ENCODE measurements at regions not wholly inside any gene's neighbourhood (a gene's known extent, or its start where the extent isn't known, plus 50 kb on each side); places are given as distances from the start of the nearest gene placed in this dataset.

- no peak for DNase-seq (ENCODE audit: low read depth in 2 of 3, low spot score in 2 of 3)
Measured at GRCh38 chr3:70393881-70394612, 81.6 kb upstream of the MDFIC2 start.

DNA sequence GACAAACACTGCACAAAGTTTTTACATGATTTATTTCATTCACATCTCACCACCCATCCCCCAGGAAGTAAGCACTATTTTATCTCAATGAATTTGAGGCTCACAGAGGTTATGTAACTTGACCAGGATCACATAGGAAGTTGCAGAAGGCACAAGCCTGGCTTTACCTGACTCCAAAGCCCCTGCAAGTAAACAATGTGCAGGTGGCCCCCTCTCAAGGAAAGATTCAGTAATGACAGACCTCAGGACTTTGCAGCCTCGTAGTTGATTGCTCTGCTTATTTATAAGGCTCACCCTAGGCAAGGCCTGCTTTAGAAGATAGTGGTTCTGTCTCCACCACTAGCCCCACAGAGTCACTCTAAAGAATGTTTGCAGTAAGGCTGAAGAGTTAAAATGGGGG is 79.8 kb upstream of the MDFIC2 start:
- DNase-seq (ENCODE audit: low read depth in 2 of 3, low spot score in 2 of 3), result no peak

DNA sequence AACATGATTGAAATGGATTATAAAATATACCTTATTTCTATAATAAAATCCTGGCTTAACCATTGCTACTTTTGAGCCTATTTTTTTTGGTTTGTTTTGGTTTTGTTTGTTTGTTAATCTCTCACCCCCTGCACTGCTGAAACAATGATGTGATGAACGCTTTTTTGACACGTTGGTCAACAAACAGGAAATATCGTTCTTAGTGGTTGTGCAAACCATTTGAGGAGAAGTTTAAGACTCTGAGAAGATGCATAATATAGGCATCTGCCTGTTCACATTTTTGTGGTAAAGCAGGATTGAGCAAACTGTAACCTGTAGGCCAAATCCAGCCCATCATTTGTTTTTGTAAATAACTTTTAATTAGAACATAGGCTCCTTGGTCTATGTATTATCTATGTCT is 75.5 kb upstream of the MDFIC2 start:
- DNase-seq (ENCODE audit: low read depth in 2 of 3, low spot score in 2 of 3), result no peak

GRCh38 chr3:70386846-70387245 is 74.4 kb upstream of the MDFIC2 start:
- DNase-seq (ENCODE audit: low read depth in 2 of 3, low spot score in 2 of 3), result no peak

- no peak for DNase-seq (ENCODE audit: low read depth in 2 of 3, low spot score in 2 of 3)
Measured at GRCh38 chr3:70386043-70386442, 73.6 kb upstream of the MDFIC2 start.

DNA sequence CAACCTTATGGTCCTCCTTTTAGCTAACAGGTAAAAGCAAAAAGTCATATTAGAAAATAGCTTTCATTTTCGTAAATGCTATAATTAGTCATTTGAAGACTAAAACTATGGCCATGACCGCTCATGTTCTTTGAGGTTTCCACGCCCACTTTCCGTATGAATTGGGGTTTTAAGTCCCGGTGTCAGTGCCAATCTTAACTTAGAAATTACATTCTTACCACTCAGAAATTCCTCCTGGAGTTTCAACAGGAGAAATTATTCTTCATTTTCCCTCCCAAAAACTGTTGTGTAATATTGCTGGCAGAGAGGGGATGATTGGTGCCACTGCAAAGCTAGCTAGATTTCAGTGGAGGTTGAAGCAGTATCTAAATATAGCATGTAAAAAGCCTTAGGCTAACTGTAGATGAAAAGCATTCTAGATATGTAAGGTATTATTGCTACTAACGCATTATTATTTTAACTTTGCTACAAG is 71.0 kb upstream of the MDFIC2 start:
- DNase-seq (ENCODE audit: low read depth in 2 of 3, low spot score in 2 of 3), result no peak

GRCh38 chr3:70374179-70374578 is 61.7 kb upstream of the MDFIC2 start:
- DNase-seq (ENCODE audit: low read depth in 2 of 3, low spot score in 2 of 3), result no peak

All from activated CD8-positive, alpha-beta memory T cell treated with anti-CD3 and anti-CD28 coated beads for 48 hours (primary cell).